KMS-11 (cell line): ENCODE measurements at regions not wholly inside any gene's neighbourhood (a gene's known extent, or its start where the extent isn't known, plus 50 kb on each side); places are given as distances from the start of the nearest gene placed in this dataset.

Experiments
- H2AFZ ChIP-seq: fragments of 200-600 bp; sonication (generic); 2 replicates; pipeline ENCODE4 v1.6.1; 2016; ENCODE audit warnings: antibody characterized with exemption, mixed run types, low read depth
- H3K27ac ChIP-seq: fragments of 200-600 bp; sonication (generic); 2 replicates; pipeline ENCODE4 v1.6.1; 2016; ENCODE audit warnings: mild to moderate bottlenecking, mixed run types
- H3K27me3 ChIP-seq: fragments of 200-600 bp; sonication (generic); 2 replicates; pipeline ENCODE4 v1.6.1; 2017; ENCODE audit warnings: mild to moderate bottlenecking, low read depth, mixed run types, moderate library complexity; ENCODE audit not compliant: insufficient read depth
- H3K36me3 ChIP-seq: fragments of 200-600 bp; sonication (generic); 2 replicates; pipeline ENCODE4 v1.6.1; 2017; ENCODE audit warnings: mild to moderate bottlenecking, mixed run types; ENCODE audit not compliant: insufficient read depth
- H3K4me1 ChIP-seq: fragments of 200-600 bp; sonication (generic); 2 replicates; pipeline ENCODE4 v1.6.1; 2016; ENCODE audit warnings: mild to moderate bottlenecking, low read depth, mixed run types; ENCODE audit not compliant: poor library complexity, severe bottlenecking
- H3K4me2 ChIP-seq: fragments of 200-600 bp; sonication (generic); 2 replicates; pipeline ENCODE4 v1.7.0; 2016; ENCODE audit warnings: mild to moderate bottlenecking, mixed run types
- H3K4me3 ChIP-seq: fragments of 200-600 bp; sonication (generic); IDR thresholded peaks from 2 replicates; pipeline ENCODE4 v1.6.1; 2017; ENCODE audit warnings: low read depth, low read length, mixed read lengths; ENCODE audit not compliant: insufficient read depth
- H3K79me2 ChIP-seq: fragments of 200-600 bp; sonication (generic); 2 replicates; pipeline ENCODE4 v1.6.1; 2016; ENCODE audit warnings: low read depth, mixed run types; ENCODE audit not compliant: insufficient read depth
- H3K9ac ChIP-seq: fragments of 200-600 bp; sonication (generic); 2 replicates; pipeline ENCODE4 v1.6.1; 2016; ENCODE audit warnings: mild to moderate bottlenecking, mixed run types
- H4K20me1 ChIP-seq: fragments of 200-600 bp; sonication (generic); 2 replicates; pipeline ENCODE4 v1.6.1; 2016; ENCODE audit warnings: mild to moderate bottlenecking, mixed run types; ENCODE audit not compliant: insufficient read depth
- CTCF ChIP-seq: fragments of 200-600 bp; sonication (generic); conservative IDR thresholded peaks from 2 replicates; pipeline ENCODE4 v1.6.1; 2017; ENCODE audit warnings: low read depth, mild to moderate bottlenecking, antibody characterized with exemption, low read length, moderate library complexity, mixed read lengths

- no peak for TF ChIP-seq CTCF
- H3K27me3 ChIP-seq: no peaks in the 10 kb centered on the region
- H3K27ac ChIP-seq: no peak overlapping the region
- no peaks in the 10 kb centered on the region for H3K79me2 ChIP-seq
- no peak overlapping the region for H2AFZ ChIP-seq
- H3K36me3 ChIP-seq: no peaks in the 10 kb centered on the region; the same call in 1 of the 2 replicates
- no peak overlapping the region for H3K9ac ChIP-seq
- no peak overlapping the region for H3K4me2 ChIP-seq
- no peak overlapping the region for H3K4me3 ChIP-seq
- H4K20me1 ChIP-seq: no peaks in the 10 kb centered on the region
- no peaks in the 10 kb centered on the region for H3K4me1 ChIP-seq
Observed at GRCh38 chr11:41842673-41843072, 383.2 kb upstream of the LRRC4C start.

- Histone ChIP-seq H3K36me3 (no peaks in the 10 kb centered on the region), H4K20me1 (no peaks in the 10 kb centered on the region), H2AFZ (no peak overlapping the region), H3K79me2 (no peaks in the 10 kb centered on the region), H3K27ac (no peak overlapping the region), H3K27me3 (no peaks in the 10 kb centered on the region), H3K9ac (no peak overlapping the region), H3K4me1 (no peaks in the 10 kb centered on the region), H3K4me3 (no peak overlapping the region), H3K4me2 (no peak overlapping the region)
- no peak for TF ChIP-seq CTCF
Observed at GRCh38 chr11:41845066-41845465, 385.6 kb upstream of the LRRC4C start.

GRCh38 chr11:41848349-41848748 is 388.9 kb upstream of the LRRC4C start:
- no peak overlapping the region for H2AFZ ChIP-seq
- no peaks in the 10 kb centered on the region for H3K79me2 ChIP-seq
- H3K4me2 ChIP-seq: no peak overlapping the region
- no peaks in the 10 kb centered on the region for H3K36me3 ChIP-seq
- H3K27me3 ChIP-seq: no peaks in the 10 kb centered on the region
- no peak overlapping the region for H3K4me3 ChIP-seq
- no peak for TF ChIP-seq CTCF
- H3K9ac ChIP-seq: no peak overlapping the region
- H4K20me1 ChIP-seq: no peaks in the 10 kb centered on the region
- no peaks in the 10 kb centered on the region for H3K4me1 ChIP-seq
- H3K27ac ChIP-seq: no peak overlapping the region

GRCh38 chr11:41849250-41849649 is 389.8 kb upstream of the LRRC4C start:
- no peak overlapping the region for H3K27ac ChIP-seq
- no peaks in the 10 kb centered on the region for H4K20me1 ChIP-seq
- no peak overlapping the region for H3K9ac ChIP-seq
- H2AFZ ChIP-seq: no peak overlapping the region
- TF ChIP-seq CTCF: no peak
- no peak overlapping the region for H3K4me3 ChIP-seq
- no peaks in the 10 kb centered on the region for H3K4me1 ChIP-seq
- H3K27me3 ChIP-seq: no peaks in the 10 kb centered on the region
- H3K4me2 ChIP-seq: no peak overlapping the region
- no peaks in the 10 kb centered on the region for H3K36me3 ChIP-seq
- no peaks in the 10 kb centered on the region for H3K79me2 ChIP-seq
